WTC11 (cell line): ENCODE measurements at regions not wholly inside any gene's neighbourhood (a gene's known extent, or its start where the extent isn't known, plus 50 kb on each side); places are given as distances from the start of the nearest gene placed in this dataset.
A peak's percentile ranks its signal among the peaks of the same experiment; 100 is the strongest.

ENCODE experiments used
- ATAC-seq: fragments of 200-7000 bp; cut with Tn5 transposase; 2 replicates; pipeline ENCODE4 v1.10.0; 2021; ENCODE audit warnings: mild to moderate bottlenecking, moderate library complexity
- CTCF ChIA-PET: fragments of 300-600 bp; sonication (Branson Sonifier 250); formaldehyde crosslinking; loops from one replicate; lab custom pipeline; 2021; ENCODE audit warnings: antibody characterized with exemption; lab: Charles Lee
- POLR2A ChIA-PET: fragments of 350-600 bp; sonication (Branson Sonifier 250); formaldehyde crosslinking; loops from one replicate; lab custom pipeline; 2021; ENCODE audit warnings: antibody characterized with exemption; lab: Charles Lee
- DNase-seq: peaks from one replicate; pipeline ENCODE4 v3.0.0; 2021; ENCODE audit warnings: low spot score
- H3K27ac Mint-ChIP-seq: 2 replicates; pipeline ENCODE4 v1.8.0; 2021; ENCODE audit warnings: mixed read lengths
- H3K27me3 Mint-ChIP-seq: 2 replicates; pipeline ENCODE4 v1.8.0; 2021; ENCODE audit warnings: low read depth, mild to moderate bottlenecking, moderate library complexity, mixed read lengths
- H3K36me3 Mint-ChIP-seq: 2 replicates; pipeline ENCODE4 v1.8.0; 2021; ENCODE audit warnings: mixed read lengths
- H3K4me1 Mint-ChIP-seq: 2 replicates; pipeline ENCODE4 v1.8.0; 2022; ENCODE audit warnings: mixed read lengths
- H3K4me3 Mint-ChIP-seq: 2 replicates; pipeline ENCODE4 v1.8.0; 2021; ENCODE audit warnings: mild to moderate bottlenecking, moderate library complexity, mixed read lengths
- H3K9me3 Mint-ChIP-seq: 2 replicates; pipeline ENCODE4 v1.8.0; 2021; ENCODE audit warnings: mixed read lengths
- AR ChIP-seq: fragments of 250-450 bp; sonication (Bioruptor Pico); IDR thresholded peaks from 2 replicates; pipeline ENCODE4 v1.9.0; 2021; ENCODE audit warnings: mild to moderate bottlenecking
- ATF2 ChIP-seq: sonication (generic); formaldehyde crosslinking; IDR thresholded peaks from 2 replicates; pipeline ENCODE4 v1.8.1; 2022; ENCODE audit warnings: low read depth, missing genetic modification reagents, borderline replicate concordance
- CDX4 ChIP-seq: fragments of 250-450 bp; sonication (Bioruptor Pico); IDR thresholded peaks from 2 replicates; pipeline ENCODE4 v1.9.0; 2021; ENCODE audit warnings: moderate library complexity, mild to moderate bottlenecking, inconsistent platforms, borderline replicate concordance
- CREM ChIP-seq: sonication (generic); formaldehyde crosslinking; IDR thresholded peaks from 2 replicates; pipeline ENCODE4 v1.8.1; 2022; ENCODE audit warnings: mild to moderate bottlenecking, missing genetic modification reagents, moderate library complexity
- CTCF ChIP-seq: fragments of 200-600 bp; IDR thresholded peaks from 2 replicates; pipeline ENCODE4 v1.8.0; 2022; ENCODE audit warnings: antibody characterized with exemption
- EMX1 ChIP-seq: fragments of 250-450 bp; sonication (Bioruptor Pico); IDR thresholded peaks from 2 replicates; pipeline ENCODE4 v1.8.0; 2021; ENCODE audit warnings: mild to moderate bottlenecking
- FOXK1 ChIP-seq: sonication (generic); formaldehyde crosslinking; IDR thresholded peaks from 2 replicates; pipeline ENCODE4 v1.8.0; 2022; ENCODE audit warnings: mild to moderate bottlenecking, moderate library complexity, missing genetic modification reagents
- HMGXB4 ChIP-seq: sonication (generic); formaldehyde crosslinking; IDR thresholded peaks from 2 replicates; pipeline ENCODE4 v1.8.1; 2023; ENCODE audit warnings: mild to moderate bottlenecking, moderate library complexity, missing genetic modification reagents
- IRF2 ChIP-seq: sonication (generic); formaldehyde crosslinking; IDR thresholded peaks from 2 replicates; pipeline ENCODE4 v1.8.0; 2022; ENCODE audit warnings: low read depth, missing genetic modification reagents, borderline replicate concordance
- JUN ChIP-seq: sonication (generic); formaldehyde crosslinking; IDR thresholded peaks from 2 replicates; pipeline ENCODE4 v1.8.0; 2023; ENCODE audit warnings: mild to moderate bottlenecking, missing genetic modification reagents
- KAT7 ChIP-seq: sonication (generic); formaldehyde crosslinking; IDR thresholded peaks from 2 replicates; pipeline ENCODE4 v1.8.1; 2023; ENCODE audit warnings: missing genetic modification reagents, mild to moderate bottlenecking, borderline replicate concordance
- MYBL2 ChIP-seq: sonication (generic); formaldehyde crosslinking; IDR thresholded peaks from 2 replicates; pipeline ENCODE4 v1.8.1; 2023; ENCODE audit warnings: mild to moderate bottlenecking, moderate library complexity, missing genetic modification reagents
- NR3C1 ChIP-seq: sonication (generic); formaldehyde crosslinking; conservative IDR thresholded peaks from 2 replicates; pipeline ENCODE4 v1.8.1; 2023; ENCODE audit warnings: low read depth, mild to moderate bottlenecking, missing genetic modification reagents
- SP1 ChIP-seq: sonication (generic); formaldehyde crosslinking; conservative IDR thresholded peaks from 2 replicates; pipeline ENCODE4 v1.8.1; 2022; ENCODE audit warnings: missing genetic modification reagents
- TP53 ChIP-seq: sonication (generic); formaldehyde crosslinking; IDR thresholded peaks from 2 replicates; pipeline ENCODE4 v1.8.1; 2023; ENCODE audit warnings: mild to moderate bottlenecking, missing genetic modification reagents
- ZBTB21 ChIP-seq: sonication (generic); formaldehyde crosslinking; IDR thresholded peaks from 2 replicates; pipeline ENCODE4 v1.8.1; 2023; ENCODE audit warnings: mild to moderate bottlenecking, missing genetic modification reagents, borderline replicate concordance
- ZNF317 ChIP-seq: sonication (generic); formaldehyde crosslinking; IDR thresholded peaks from 2 replicates; pipeline ENCODE4 v1.8.1; 2023; ENCODE audit warnings: low read depth, mild to moderate bottlenecking, moderate library complexity, missing genetic modification reagents, borderline replicate concordance
- ZNF416 ChIP-seq: fragments of 250-450 bp; sonication (Bioruptor Pico); IDR thresholded peaks from 2 replicates; pipeline ENCODE4 v1.9.0; 2021; ENCODE audit warnings: mild to moderate bottlenecking, inconsistent platforms
- ZNF423 ChIP-seq: fragments of 250-450 bp; sonication (Bioruptor Pico); IDR thresholded peaks from 2 replicates; pipeline ENCODE4 v2.1.2; 2022; ENCODE audit warnings: mild to moderate bottlenecking, moderate library complexity

- TF ChIP-seq ZNF423 (CRISPR knock-in tag) (no peak), HMGXB4 (CRISPR knock-in tag) (no peak), CREM (no peak)
Observed at GRCh38 chr4:27088491-27088890, 227.8 kb downstream of the STIM2 start (continued).

GRCh38 chr4:27089186-27089585 is 228.5 kb downstream of the STIM2 start:
- no peak for DNase-seq
- H3K36me3 Mint-ChIP-seq, result no peaks in the 10 kb centered on the region
- no peaks in the 10 kb centered on the region for H3K9me3 Mint-ChIP-seq
- no peak for TF ChIP-seq NR3C1 (CRISPR knock-in tag)
- TF ChIP-seq CDX4, result no peak
- no peak for TF ChIP-seq ZNF416 (CRISPR knock-in tag)
- TF ChIP-seq IRF2 (CRISPR knock-in tag), result no peak
- no peak for TF ChIP-seq HMGXB4 (CRISPR knock-in tag)
- no peak for TF ChIP-seq ATF2
- TF ChIP-seq TP53, result no peak
- TF ChIP-seq ZNF317 (CRISPR knock-in tag), result no peak
- no peak for TF ChIP-seq JUN
- TF ChIP-seq CTCF, result no peak
- no peak for TF ChIP-seq KAT7
- no peak for TF ChIP-seq MYBL2 (CRISPR knock-in tag)
- TF ChIP-seq EMX1, result no peak
- no peak for TF ChIP-seq FOXK1
- TF ChIP-seq ZBTB21 (CRISPR knock-in tag), result no peak
- ChIA-PET POLR2A (no interaction called here), CTCF (interaction anchor here (0.9 kb wide), 1 partner anchor 10 kb away, joined by 3 read pairs; no protein-coding TSS in a partner anchor)
- peaks cover 16% of the 10 kb centered on the region for H3K27me3 Mint-ChIP-seq
- H3K4me1 Mint-ChIP-seq, result peaks cover 76% of the 10 kb centered on the region
- no peak overlapping the region for H3K4me3 Mint-ChIP-seq
- H3K27ac Mint-ChIP-seq, result no peak overlapping the region
- no peak for ATAC-seq

GRCh38 chr4:27090406-27090805 is 229.8 kb downstream of the STIM2 start:
- ChIA-PET POLR2A (no interaction called here), CTCF (no interaction called here)
- ATAC-seq, result peak; percentile 63
- DNase-seq, result no peak
- Mint-ChIP-seq H3K9me3 (no peaks in the 10 kb centered on the region), H3K4me1 (peaks cover 77% of the 10 kb centered on the region), H3K27me3 (peaks cover 10% of the 10 kb centered on the region), H3K27ac (peak overlapping the region; percentile 60; the same call in 1 of the 2 replicates), H3K4me3 (peak overlapping the region; percentile 31; the same call in 1 of the 2 replicates), H3K36me3 (no peaks in the 10 kb centered on the region)
- TF ChIP-seq SP1 (CRISPR knock-in tag) (0 out of 2 replicates have a peak, but pooled peaks have one; percentile 16), AR (no peak)
